HG03565 (cell line): ENCODE measurements at regions not wholly inside any gene's neighbourhood (a gene's known extent, or its start where the extent isn't known, plus 50 kb on each side); places are given as distances from the start of the nearest gene placed in this dataset.

Experiments
- ATAC-seq: cut with Tn5 transposase; IDR thresholded peaks from one replicate; pipeline ENCODE4 v1.9.1; 2021; ENCODE audit warnings: mild to moderate bottlenecking, moderate library complexity; ENCODE audit not compliant: unreplicated experiment

GRCh38 chr7:131194070-131194865 lies 133.4 kb upstream of the MKLN1 start:
- ATAC-seq, result no peak

- no peak for ATAC-seq
Observed at GRCh38 chr7:131196803-131197202, 130.9 kb upstream of the MKLN1 start.

- ATAC-seq, result no peak
Observed at GRCh38 chr7:131197920-131198615, 129.6 kb upstream of the MKLN1 start.

- ATAC-seq, result no peak
Observed at GRCh38 chr7:131202451-131202850, 125.2 kb upstream of the MKLN1 start.

- no peak for ATAC-seq
Observed at GRCh38 chr7:131203291-131203976, 124.2 kb upstream of the MKLN1 start.

- no peak for ATAC-seq
Observed at GRCh38 chr7:131208777-131209176, 118.9 kb upstream of the MKLN1 start.

- no peak for ATAC-seq
Observed at GRCh38 chr7:131210618-131211017, 117.1 kb upstream of the MKLN1 start.

GRCh38 chr7:131211500-131211899 lies 116.2 kb upstream of the MKLN1 start:
- no peak for ATAC-seq

GRCh38 chr7:131212114-131212513 lies 115.6 kb upstream of the MKLN1 start:
- ATAC-seq, result no peak

- peak; percentile 49 for ATAC-seq
Observed at GRCh38 chr7:131218727-131219128, 108.9 kb upstream of the MKLN1 start.

GRCh38 chr7:131219312-131220041 lies 108.2 kb upstream of the MKLN1 start:
- no peak for ATAC-seq

GRCh38 chr7:131221061-131221460 lies 106.6 kb upstream of the MKLN1 start:
- no peak for ATAC-seq

GRCh38 chr7:131222171-131222570 lies 105.5 kb upstream of the MKLN1 start:
- ATAC-seq, result no peak

- no peak for ATAC-seq
Observed at GRCh38 chr7:131223151-131223550, 104.5 kb upstream of the MKLN1 start.

GRCh38 chr7:131224996-131225395 lies 102.7 kb upstream of the MKLN1 start:
- ATAC-seq, result no peak

- ATAC-seq, result no peak
Observed at GRCh38 chr7:131225619-131226513, 101.8 kb upstream of the MKLN1 start.

- no peak for ATAC-seq
Observed at GRCh38 chr7:131226514-131226865, 101.2 kb upstream of the MKLN1 start.

GRCh38 chr7:131231381-131232220 lies 96.1 kb upstream of the MKLN1 start:
- ATAC-seq, result peak; percentile 80

- no peak for ATAC-seq
Observed at GRCh38 chr7:131232768-131233167, 94.9 kb upstream of the MKLN1 start.
